ENCODE measurements at regions not wholly inside any gene's neighbourhood (a gene's known extent, or its start where the extent isn't known, plus 50 kb on each side); places are given as distances from the start of the nearest gene placed in this dataset.
A peak's percentile ranks its signal among the peaks of the same experiment; 100 is the strongest.

- peak overlapping the region; percentile 40 to 67 (median 48) for H3K27ac ChIP-seq
- no peaks in the 10 kb centered on the region for H3K27me3 ChIP-seq
- H3K36me3 ChIP-seq = no peaks in the 10 kb centered on the region
- H3K4me3 ChIP-seq = no peak overlapping the region
- H3K4me1 ChIP-seq = peaks cover 0 to 22% (median 2%) of the 10 kb centered on the region in 3 donors
- WGBS, 2 donors (ENCODE audit: low coverage in 1 of 2) = 52 to 59% methylated on average over 2 to 3 of the region's 3 CpGs
- ATAC-seq = peak; percentile 8
- no peaks in the 10 kb centered on the region for H3K9me3 ChIP-seq
- TF ChIP-seq POLR2AphosphoS5 (IDR thresholded peaks at IDR 0.05) (no peak), CTCF (IDR thresholded peaks at IDR 0.05) (no peak), EP300 (IDR thresholded peaks at IDR 0.05) (no peak), POLR2A (IDR thresholded peaks at IDR 0.05) (no peak)
Observed at GRCh38 chr3:152051501-152052404, 178.3 kb downstream of the SUCNR1 start.

GRCh38 chr3:152053866-152054265, 180.4 kb downstream of the SUCNR1 start:
- no peak for ATAC-seq
- H3K9me3 ChIP-seq = no peaks in the 10 kb centered on the region
- H3K4me1 ChIP-seq = peaks cover 0 to 13% (median 2%) of the 10 kb centered on the region in 3 donors
- no peaks in the 10 kb centered on the region for H3K36me3 ChIP-seq
- no peak overlapping the region for H3K27ac ChIP-seq
- WGBS, 2 donors (ENCODE audit: low coverage in 1 of 2) = 100% methylated on average over 1 of the region's 1 CpG
- no peak overlapping the region for H3K4me3 ChIP-seq
- TF ChIP-seq POLR2AphosphoS5 (IDR thresholded peaks at IDR 0.05) = no peak
- TF ChIP-seq EP300 (IDR thresholded peaks at IDR 0.05) = no peak
- no peak for TF ChIP-seq POLR2A (IDR thresholded peaks at IDR 0.05)
- no peak for TF ChIP-seq CTCF (IDR thresholded peaks at IDR 0.05)
- H3K27me3 ChIP-seq = no peaks in the 10 kb centered on the region

DNA sequence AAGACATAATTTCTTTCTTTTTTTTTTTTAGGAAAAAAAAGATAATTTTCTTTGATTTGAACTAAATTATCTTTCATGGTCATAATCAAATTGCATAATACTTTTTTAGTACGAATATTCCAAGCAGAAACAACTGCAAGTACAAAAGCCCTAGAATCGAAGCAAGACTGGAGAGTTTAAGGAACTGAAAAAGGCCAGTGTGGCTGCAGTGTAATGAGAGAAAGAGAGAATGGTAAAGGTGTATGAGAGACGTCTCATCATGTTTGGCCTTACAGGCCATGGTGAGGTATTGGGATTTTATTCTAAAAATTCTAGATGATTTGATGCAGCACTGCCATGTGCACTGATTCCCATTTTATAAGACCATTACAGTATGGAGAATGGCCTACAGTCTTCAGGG, 180.9 kb downstream of the SUCNR1 start:
- WGBS, 2 donors (ENCODE audit: low coverage in 1 of 2) = 75 to 87% methylated on average over 3 of the region's 3 CpGs
- H3K36me3 ChIP-seq = no peaks in the 10 kb centered on the region
- TF ChIP-seq POLR2AphosphoS5 (IDR thresholded peaks at IDR 0.05) (no peak), CTCF (IDR thresholded peaks at IDR 0.05) (no peak), EP300 (IDR thresholded peaks at IDR 0.05) (no peak), POLR2A (IDR thresholded peaks at IDR 0.05) (no peak)
- peaks cover 0 to 13% (median 2%) of the 10 kb centered on the region in 3 donors for H3K4me1 ChIP-seq
- no peak overlapping the region for H3K4me3 ChIP-seq
- H3K27me3 ChIP-seq = no peaks in the 10 kb centered on the region
- ATAC-seq = no peak
- no peaks in the 10 kb centered on the region for H3K9me3 ChIP-seq
- H3K27ac ChIP-seq = no peak overlapping the region

GRCh38 chr3:152056073-152056472, 182.6 kb downstream of the SUCNR1 start:
- 73 to 85% methylated on average over 3 of the region's 3 CpGs for WGBS, 2 donors (ENCODE audit: low coverage in 1 of 2)
- Histone ChIP-seq H3K9me3 (no peaks in the 10 kb centered on the region), H3K27me3 (no peaks in the 10 kb centered on the region), H3K4me3 (no peak overlapping the region), H3K36me3 (no peaks in the 10 kb centered on the region), H3K4me1 (peaks cover 0 to 20% (median 2%) of the 10 kb centered on the region in 3 donors), H3K27ac (no peak overlapping the region)
- ATAC-seq = no peak
- TF ChIP-seq POLR2AphosphoS5 (IDR thresholded peaks at IDR 0.05) (no peak), POLR2A (IDR thresholded peaks at IDR 0.05) (no peak), CTCF (IDR thresholded peaks at IDR 0.05) (no peak), EP300 (IDR thresholded peaks at IDR 0.05) (no peak)

DNA sequence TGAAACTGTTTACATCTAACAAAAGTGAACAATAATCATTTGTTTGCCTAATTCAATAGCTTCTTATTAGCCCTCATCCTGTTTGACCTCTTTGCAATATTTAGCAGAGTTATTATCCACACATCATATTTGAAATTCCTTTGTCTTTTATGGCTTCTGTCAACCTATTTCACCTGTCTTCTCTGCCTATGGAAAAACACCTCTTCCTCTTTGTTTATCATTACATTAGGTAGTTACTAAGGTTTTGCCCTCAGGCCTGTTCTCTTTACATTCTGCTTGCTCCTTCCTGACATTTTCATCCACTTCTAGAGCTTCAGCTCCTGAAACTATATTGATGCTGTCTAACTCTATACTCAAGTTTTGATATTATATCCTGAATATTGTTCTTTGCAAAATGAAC, 183.0 kb downstream of the SUCNR1 start:
- peaks cover 0 to 20% (median 2%) of the 10 kb centered on the region in 3 donors for H3K4me1 ChIP-seq
- ATAC-seq = no peak
- no peak overlapping the region for H3K4me3 ChIP-seq
- H3K27me3 ChIP-seq = no peaks in the 10 kb centered on the region
- no peak for TF ChIP-seq POLR2A (IDR thresholded peaks at IDR 0.05)
- no peak for TF ChIP-seq EP300 (IDR thresholded peaks at IDR 0.05)
- TF ChIP-seq POLR2AphosphoS5 (IDR thresholded peaks at IDR 0.05) = no peak
- no peak for TF ChIP-seq CTCF (IDR thresholded peaks at IDR 0.05)
- H3K36me3 ChIP-seq = no peaks in the 10 kb centered on the region
- no peaks in the 10 kb centered on the region for H3K9me3 ChIP-seq
- H3K27ac ChIP-seq = no peak overlapping the region

All from gastroesophageal sphincter (tissue), 4 donors.